Neural cell (in vitro differentiated cells): ENCODE measurements at regions not wholly inside any gene's neighbourhood (a gene's known extent, or its start where the extent isn't known, plus 50 kb on each side); places are given as distances from the start of the nearest gene placed in this dataset.
"Not testable (repeated sequence)": the region's sequence is repeated elsewhere in the genome, so short reads cannot be mapped to it uniquely, and the experiment has no call there.

Experiments used
- H2AFZ ChIP-seq: fragments of 200-600, 300-800 bp; sonication (generic), shearing (Covaris generic); 2 replicates; pipeline ENCODE4 v1.6.0; 2014; ENCODE audit warnings: low read depth, mild to moderate bottlenecking, antibody characterized with exemption, low read length, moderate library complexity
- H3F3A ChIP-seq: fragments of 200-600 bp; shearing (Covaris generic); 2 replicates; pipeline ENCODE4 v1.6.1; 2016; ENCODE audit warnings: mild to moderate bottlenecking, moderate library complexity, mixed read lengths, antibody characterized with exemption, low read length; ENCODE audit not compliant: insufficient read depth, poor library complexity, severe bottlenecking
- H3K27ac ChIP-seq: fragments of 200-600, 300-800 bp; sonication (generic), shearing (Covaris generic); 2 replicates; pipeline ENCODE4 v1.5.1; 2014; ENCODE audit warnings: mild to moderate bottlenecking, low read length, moderate library complexity
- H3K27me3 ChIP-seq: fragments of 300-800, 200-600 bp; sonication (generic), shearing (Covaris generic); 2 replicates; pipeline ENCODE4 v1.6.0; 2014; ENCODE audit warnings: mild to moderate bottlenecking, low read depth, low read length, moderate library complexity; ENCODE audit not compliant: insufficient read depth
- H3K36me3 ChIP-seq: fragments of 300-800, 200-600 bp; sonication (generic), shearing (Covaris generic); 2 replicates; pipeline ENCODE4 v1.5.1; 2014; ENCODE audit warnings: mild to moderate bottlenecking, antibody characterized with exemption, low read length, moderate library complexity; ENCODE audit not compliant: insufficient read depth
- H3K4me2 ChIP-seq: fragments of 300-800, 200-600 bp; sonication (generic), shearing (Covaris generic); 2 replicates; pipeline ENCODE4 v1.6.0; 2014; ENCODE audit warnings: mild to moderate bottlenecking, low read length
- H3K4me3 ChIP-seq: fragments of 300-800, 200-600 bp; sonication (generic), shearing (Covaris generic); 2 replicates; pipeline ENCODE4 v1.5.1; 2014; ENCODE audit warnings: mild to moderate bottlenecking, low read length, moderate library complexity
- H3K79me2 ChIP-seq: fragments of 200-600 bp; shearing (Covaris generic); replicated peaks from 2 replicates; pipeline ENCODE4 v1.6.0; 2014; ENCODE audit warnings: mild to moderate bottlenecking, low read length, moderate library complexity; ENCODE audit not compliant: insufficient read depth
- H3K9ac ChIP-seq: fragments of 300-800, 200-600 bp; sonication (generic), shearing (Covaris generic); 2 replicates; pipeline ENCODE4 v1.6.1; 2016; ENCODE audit warnings: mild to moderate bottlenecking, low read length, mixed read lengths
- H3K9me2 ChIP-seq: fragments of 200-600 bp; shearing (Covaris generic); 2 replicates; pipeline ENCODE4 v1.6.1; 2016; ENCODE audit warnings: mild to moderate bottlenecking, low read length, mixed read lengths; ENCODE audit not compliant: insufficient read depth
- H3K9me3 ChIP-seq: fragments of 200-600, 300-800 bp; sonication (generic), shearing (Covaris generic); 2 replicates; pipeline ENCODE4 v1.6.1; 2016; ENCODE audit warnings: mild to moderate bottlenecking, mixed run types, low read length, moderate library complexity, mixed read lengths
- H4K20me1 ChIP-seq: fragments of 200-600 bp; shearing (Covaris generic); 2 replicates; pipeline ENCODE4 v1.6.1; 2016; ENCODE audit warnings: mild to moderate bottlenecking, mixed run types; ENCODE audit not compliant: insufficient read depth
- CTCF ChIP-seq: fragments of 450-650 bp; IDR thresholded peaks from 2 replicates; pipeline ENCODE4 v1.5.1; 2014; ENCODE audit warnings: antibody characterized with exemption, mild to moderate bottlenecking, moderate library complexity; ENCODE audit not compliant: poor library complexity, severe bottlenecking
- EP300 ChIP-seq: fragments of 450-650 bp; conservative IDR thresholded peaks from 2 replicates; pipeline ENCODE4 v1.6.1; 2014; ENCODE audit warnings: antibody characterized with exemption, mild to moderate bottlenecking, moderate library complexity; ENCODE audit not compliant: poor library complexity, severe bottlenecking
- EZH2 ChIP-seq: fragments of 200-600, 300-800 bp; shearing (Covaris generic), sonication (generic); IDR thresholded peaks from 2 replicates; pipeline ENCODE4 v1.6.1; 2014; ENCODE audit warnings: antibody characterized with exemption, low read length, borderline replicate concordance, mild to moderate bottlenecking; ENCODE audit not compliant: insufficient read depth, poor library complexity, severe bottlenecking
- MXI1 ChIP-seq: fragments of 450-650 bp; conservative IDR thresholded peaks from 2 replicates; pipeline ENCODE4 v1.6.1; 2014; ENCODE audit warnings: antibody characterized with exemption, mild to moderate bottlenecking; ENCODE audit not compliant: poor library complexity, severe bottlenecking
- POLR2AphosphoS5 ChIP-seq: IDR thresholded peaks from 2 replicates; pipeline ENCODE4 v1.6.1; 2012
- RAD21 ChIP-seq: fragments of 450-650 bp; conservative IDR thresholded peaks from 2 replicates; pipeline ENCODE4 v1.6.1; 2014; ENCODE audit warnings: antibody characterized with exemption, mild to moderate bottlenecking, moderate library complexity
- REST ChIP-seq: IDR thresholded peaks from 2 replicates; pipeline ENCODE4 v1.6.1; 2012; ENCODE audit warnings: borderline replicate concordance
- SMC3 ChIP-seq: fragments of 450-650 bp; conservative IDR thresholded peaks from 2 replicates; pipeline ENCODE4 v1.6.1; 2014; ENCODE audit warnings: antibody characterized with exemption, mild to moderate bottlenecking, moderate library complexity; ENCODE audit not compliant: poor library complexity
- TAF1 ChIP-seq: IDR thresholded peaks from 2 replicates; pipeline ENCODE4 v1.6.1; 2012; ENCODE audit warnings: low read depth

DNA sequence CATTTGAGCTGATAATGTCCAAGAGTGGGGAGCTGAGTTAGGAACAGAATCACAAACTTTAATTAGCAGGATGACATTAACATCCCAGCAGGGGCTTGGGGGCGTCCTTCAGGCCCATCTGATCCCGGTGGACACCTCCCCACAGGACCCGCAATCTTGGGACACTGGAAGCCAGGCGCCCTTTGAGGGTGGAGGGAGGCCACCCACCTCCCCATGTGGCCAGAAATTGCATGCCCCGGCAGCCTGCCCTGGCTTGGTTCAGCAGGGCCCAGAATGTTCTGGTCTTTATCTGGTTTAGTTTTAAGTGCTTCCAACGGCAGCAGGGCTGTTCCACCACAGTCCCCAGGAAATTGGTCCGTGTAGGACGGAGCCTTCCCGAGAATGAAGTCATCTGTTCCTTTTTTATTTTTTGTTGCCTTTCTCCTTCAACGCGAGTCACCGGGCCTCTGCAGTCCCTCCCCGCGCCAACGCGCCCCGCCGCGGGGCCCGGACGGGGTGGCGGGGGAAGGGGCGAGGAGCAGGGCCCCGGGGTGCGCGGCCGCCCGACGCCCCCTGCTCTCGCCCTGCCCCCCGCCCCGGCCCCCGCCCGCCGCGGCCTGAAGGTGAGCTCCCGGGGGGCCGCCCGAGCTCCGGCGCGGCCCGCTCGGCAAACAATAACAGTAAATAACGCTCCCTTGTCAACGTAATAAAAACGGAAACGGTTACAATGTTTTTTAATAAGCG is 207.9 kb downstream of the C9orf50 start:
- Histone ChIP-seq H3K27me3 (no peaks in the 10 kb centered on the region), H3F3A (peaks cover 4% of the 10 kb centered on the region), H3K4me2 (peak overlapping the region; percentile 62), H3K9ac (peak overlapping the region; percentile 91), H3K27ac (peak overlapping the region; percentile 99), H2AFZ (no peak overlapping the region), H3K79me2 (no peaks in the 10 kb centered on the region), H3K4me3 (peak overlapping the region; percentile 64), H3K9me3 (no peaks in the 10 kb centered on the region), H3K9me2 (no peaks in the 10 kb centered on the region), H3K36me3 (no peaks in the 10 kb centered on the region), H4K20me1 (no peaks in the 10 kb centered on the region)
- TF ChIP-seq SMC3 (peak; percentile 48), CTCF (no peak), EZH2 (no peak), POLR2AphosphoS5 (peak; percentile 70), RAD21 (peak; percentile 32)

DNA sequence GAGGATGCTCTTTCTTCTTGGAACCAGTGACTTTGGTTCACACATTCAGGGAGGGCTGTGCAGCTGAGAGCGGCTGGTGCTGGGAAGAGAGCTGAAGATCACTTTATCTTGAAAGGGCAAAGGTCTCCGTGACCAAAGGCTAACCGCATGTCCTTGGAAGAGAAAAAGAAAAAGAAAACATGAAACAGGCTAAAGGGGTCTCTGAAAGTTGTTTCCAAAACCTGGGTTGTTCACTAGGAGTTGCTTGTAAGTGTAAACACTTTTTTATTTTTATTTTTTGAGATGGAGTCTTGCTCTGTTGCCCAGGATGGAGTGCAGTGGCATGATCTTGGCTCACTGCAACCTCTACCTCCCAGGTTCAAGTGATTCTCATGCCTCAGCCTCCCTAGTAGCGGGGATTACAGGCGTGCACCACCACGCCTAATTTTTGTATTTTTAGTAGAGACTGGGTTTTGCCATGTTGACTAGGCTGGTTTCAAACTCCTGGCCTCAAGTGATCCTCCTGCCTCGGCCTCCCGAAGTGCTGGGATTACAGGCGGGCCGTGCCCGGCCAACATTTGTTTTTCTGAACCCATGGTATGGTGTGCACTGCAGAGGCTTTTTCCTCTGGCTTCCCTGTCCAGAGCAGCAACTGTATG is 208.6 kb downstream of the C9orf50 start:
- Histone ChIP-seq H3K27ac (peak overlapping the region; percentile 99), H3K4me2 (peak overlapping the region; percentile 12), H3K9ac (peak overlapping the region; percentile 91), H3K4me3 (peak overlapping the region; percentile 64)
- H3K9me3 ChIP-seq, H3K79me2 ChIP-seq, H3K9me2 ChIP-seq, H3F3A ChIP-seq, H4K20me1 ChIP-seq, H3K27me3 ChIP-seq, H2AFZ ChIP-seq, H3K36me3 ChIP-seq: not testable (repeated sequence)

GRCh38 chr9:129411501-129412175 is 209.3 kb downstream of the C9orf50 start:
- Histone ChIP-seq H2AFZ (no peak overlapping the region), H3K9ac (no peak overlapping the region), H3K4me2 (no peak overlapping the region), H3K4me3 (no peak overlapping the region), H3K27me3 (no peaks in the 10 kb centered on the region), H3K36me3 (no peaks in the 10 kb centered on the region), H3K9me3 (no peaks in the 10 kb centered on the region), H3K9me2 (no peaks in the 10 kb centered on the region), H3K79me2 (no peaks in the 10 kb centered on the region), H3F3A (peaks cover 4% of the 10 kb centered on the region), H4K20me1 (no peaks in the 10 kb centered on the region), H3K27ac (peak overlapping the region; percentile 55)
- no peak for TF ChIP-seq EP300
- TF ChIP-seq TAF1 = no peak
- no peak for TF ChIP-seq REST
- TF ChIP-seq RAD21 = no peak
- no peak for TF ChIP-seq POLR2AphosphoS5
- TF ChIP-seq SMC3 = no peak
- TF ChIP-seq EZH2 = no peak
- no peak for TF ChIP-seq MXI1
- TF ChIP-seq CTCF = no peak
